HFF-Myc (cell line): ENCODE measurements at regions not wholly inside any gene's neighbourhood (a gene's known extent, or its start where the extent isn't known, plus 50 kb on each side); places are given as distances from the start of the nearest gene placed in this dataset.

Experiments
- DNase-seq: peaks from one replicate; pipeline ENCODE4 v3.0.0-alpha.2; 2011; ENCODE audit warnings: low read depth; ENCODE audit errors: extremely low read depth
- H3K4me3 ChIP-seq: replicated peaks from 2 replicates; pipeline ENCODE4 v1.5.1; 2011; ENCODE audit warnings: low read depth, mild to moderate bottlenecking, control low read depth, low read length
- CTCF ChIP-seq: IDR thresholded peaks from 2 replicates; pipeline ENCODE4 v1.5.1; 2012; ENCODE audit warnings: mild to moderate bottlenecking, low read depth, low read length, control low read depth; ENCODE audit errors: missing control alignments

GRCh38 chr2:122999258-122999657 lies 1025.8 kb upstream of the CNTNAP5 start:
- no peak overlapping the region for H3K4me3 ChIP-seq

DNA sequence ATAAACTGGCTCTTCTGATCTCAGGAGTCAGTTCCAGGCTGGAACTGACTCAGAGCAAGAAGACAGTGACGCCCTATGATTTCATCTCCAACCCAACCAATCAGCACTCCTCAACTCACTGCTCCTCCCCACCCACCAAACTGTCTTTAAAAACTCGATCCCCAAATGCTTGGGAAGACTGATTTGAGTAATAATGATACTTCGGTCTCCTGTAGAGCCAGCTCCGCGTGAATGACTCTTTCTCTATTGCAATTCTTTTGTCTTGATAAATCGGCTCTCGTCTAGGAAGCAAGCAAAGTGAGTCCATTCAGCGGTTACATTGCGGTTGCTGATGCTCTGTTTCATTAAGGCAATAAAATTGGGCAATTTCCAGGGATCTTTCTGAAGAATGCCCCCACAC lies 1025.3 kb upstream of the CNTNAP5 start:
- H3K4me3 ChIP-seq, result no peak overlapping the region
- TF ChIP-seq CTCF, result no peak
- DNase-seq, result no peak

More at GRCh38 chr2:122999258-122999657, 1025.8 kb upstream of the CNTNAP5 start:
- DNase-seq, result no peak
- no peak for TF ChIP-seq CTCF

DNA sequence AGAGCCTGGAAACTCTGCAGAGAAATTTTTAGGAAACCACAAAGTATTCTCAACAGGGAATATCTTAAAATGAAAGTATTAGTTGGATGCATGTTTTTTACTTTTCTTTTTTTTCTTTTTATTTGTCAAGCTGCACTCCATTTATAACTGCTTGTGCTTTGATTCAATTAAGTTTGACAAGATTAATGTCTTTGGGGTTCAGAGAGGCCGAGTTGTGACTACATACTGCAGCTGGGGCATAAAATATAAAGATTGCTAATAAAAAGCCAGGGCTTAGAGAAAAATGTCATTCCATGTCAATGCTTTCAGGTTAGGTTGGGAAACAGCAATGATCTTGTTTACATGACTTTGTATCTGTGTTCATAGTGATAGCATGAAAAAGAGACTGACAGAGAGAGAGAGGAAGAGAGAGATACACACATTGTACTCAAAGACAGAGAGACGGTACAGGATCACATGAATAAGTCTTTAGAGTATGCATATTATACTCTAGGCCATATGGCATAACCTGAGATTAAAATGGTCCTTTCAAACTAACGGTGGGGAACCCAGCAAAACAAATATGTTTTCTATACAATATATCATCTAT lies 1022.3 kb upstream of the CNTNAP5 start:
- TF ChIP-seq CTCF, result no peak
- no peak overlapping the region for H3K4me3 ChIP-seq

DNA sequence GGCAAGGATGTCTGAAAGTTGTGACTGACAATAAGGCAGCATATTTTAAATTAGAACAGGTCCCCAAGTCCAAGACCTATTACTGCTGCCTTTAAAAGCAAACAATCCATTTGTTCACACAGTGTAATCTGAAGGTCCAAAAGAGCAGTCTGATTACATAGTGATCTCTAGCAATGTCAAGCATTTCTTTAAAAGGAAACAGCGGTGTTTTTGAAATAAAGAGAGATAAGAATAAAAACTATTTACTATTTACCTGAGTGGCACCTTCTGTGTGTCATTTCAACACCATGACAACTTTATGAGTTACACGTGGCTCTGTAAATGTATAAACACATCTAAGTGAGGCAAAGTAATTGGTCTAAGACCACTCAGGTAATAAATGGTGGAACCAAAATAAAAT lies 1009.9 kb upstream of the CNTNAP5 start:
- DNase-seq, result no peak
- no peak overlapping the region for H3K4me3 ChIP-seq
- TF ChIP-seq CTCF, result no peak

More for the DNA sequence above, 1022.3 kb upstream of the CNTNAP5 start:
- no peak for DNase-seq

- no peak for TF ChIP-seq CTCF
- no peak overlapping the region for H3K4me3 ChIP-seq
- no peak for DNase-seq
These were observed 989.5 kb upstream of the CNTNAP5 start for GRCh38 chr2:123035541-123035940.

- no peak for DNase-seq
- no peak overlapping the region for H3K4me3 ChIP-seq
- TF ChIP-seq CTCF, result no peak
These were observed 988.8 kb upstream of the CNTNAP5 start for GRCh38 chr2:123036300-123036699.

GRCh38 chr2:123040506-123040905 lies 984.6 kb upstream of the CNTNAP5 start:
- TF ChIP-seq CTCF, result no peak
- no peak overlapping the region for H3K4me3 ChIP-seq
- no peak for DNase-seq
